ENCODE measurements at regions not wholly inside any gene's neighbourhood (a gene's known extent, or its start where the extent isn't known, plus 50 kb on each side); places are given as distances from the start of the nearest gene placed in this dataset.

DNA sequence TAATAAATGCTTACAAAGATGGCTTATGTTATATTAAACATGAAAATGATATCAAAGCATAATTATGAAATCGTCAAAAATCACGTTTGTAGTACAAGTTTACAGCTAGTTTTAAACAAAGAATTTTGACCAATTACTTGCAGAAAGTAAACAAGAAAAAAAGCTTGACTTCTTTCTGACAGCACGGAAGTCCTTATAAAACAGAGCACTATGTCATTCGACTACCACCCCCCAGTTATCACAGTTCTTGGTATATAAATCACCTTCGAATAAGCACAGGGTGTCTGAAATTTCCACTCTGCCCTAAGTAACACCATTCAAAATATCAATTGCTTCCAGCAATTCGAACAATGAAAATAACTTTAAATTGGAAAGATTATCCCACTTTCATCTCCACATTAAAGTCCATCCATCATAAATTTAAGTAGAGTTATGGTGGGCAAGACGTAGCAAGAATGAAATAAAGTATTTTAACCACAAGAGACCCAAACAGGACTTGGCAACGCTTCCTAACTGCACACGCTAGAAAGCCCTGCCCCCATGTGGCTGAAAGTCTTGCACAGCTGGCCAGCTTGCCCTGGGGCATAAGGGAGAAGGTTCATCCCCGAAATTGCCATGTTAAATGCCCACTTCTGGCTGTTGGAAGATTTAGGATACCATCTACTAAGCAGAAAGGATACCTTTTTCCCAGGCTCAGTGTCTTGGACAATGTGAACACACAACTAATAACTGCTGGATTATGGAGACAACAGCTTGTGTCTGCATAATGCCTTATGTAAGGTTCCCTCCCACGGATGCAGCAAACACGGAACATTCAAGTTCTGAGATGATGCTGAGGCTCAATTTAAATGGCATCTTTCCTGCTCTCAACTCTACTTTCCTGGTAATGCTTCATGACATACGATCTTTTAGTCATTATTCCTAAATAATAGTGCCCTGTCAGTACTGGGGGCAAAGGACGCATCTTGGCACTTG, 116.4 kb upstream of the TJP1 start:
- whole genome bisulfite sequencing, result 64% methylated on average over 14 of the region's 14 CpGs
- no peak overlapping the region for H3K4me3 ChIP-seq (ENCODE audit: low read depth, low read length)
- no peaks in the 10 kb centered on the region for H3K4me1 ChIP-seq (ENCODE audit: insufficient read depth)
- H3K36me3 ChIP-seq (ENCODE audit: insufficient read depth), result no peaks in the 10 kb centered on the region
- H3K27ac ChIP-seq (ENCODE audit: low read depth), result no peak overlapping the region
- DNase-seq (ENCODE audit: extremely low spot score), result no peak

DNA sequence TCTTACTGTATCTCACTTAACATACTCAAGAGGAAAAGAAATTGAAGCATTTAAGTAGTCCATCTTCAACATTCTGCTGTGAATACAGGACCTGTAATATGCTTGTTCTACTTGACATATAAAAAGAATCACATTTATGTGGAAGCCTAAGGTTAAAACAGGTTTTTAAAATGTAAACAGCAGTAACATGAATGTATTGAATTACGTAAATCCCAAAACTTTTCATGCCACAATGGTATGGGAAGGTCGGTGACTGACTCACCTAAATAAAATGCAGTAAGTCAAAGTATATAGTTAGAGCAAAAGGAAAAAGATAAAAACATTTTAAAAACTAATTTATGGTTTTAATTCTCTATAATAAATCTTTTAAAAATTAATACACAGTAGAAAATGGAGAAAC, 115.7 kb upstream of the TJP1 start:
- H3K27ac ChIP-seq (ENCODE audit: low read depth), result no peak overlapping the region
- WGBS, result 65% methylated on average over 2 of the region's 2 CpGs
- no peak overlapping the region for H3K4me3 ChIP-seq (ENCODE audit: low read depth, low read length)
- no peaks in the 10 kb centered on the region for H3K36me3 ChIP-seq (ENCODE audit: insufficient read depth)
- DNase-seq (ENCODE audit: extremely low spot score), result no peak
- H3K4me1 ChIP-seq (ENCODE audit: insufficient read depth), result no peaks in the 10 kb centered on the region

DNA sequence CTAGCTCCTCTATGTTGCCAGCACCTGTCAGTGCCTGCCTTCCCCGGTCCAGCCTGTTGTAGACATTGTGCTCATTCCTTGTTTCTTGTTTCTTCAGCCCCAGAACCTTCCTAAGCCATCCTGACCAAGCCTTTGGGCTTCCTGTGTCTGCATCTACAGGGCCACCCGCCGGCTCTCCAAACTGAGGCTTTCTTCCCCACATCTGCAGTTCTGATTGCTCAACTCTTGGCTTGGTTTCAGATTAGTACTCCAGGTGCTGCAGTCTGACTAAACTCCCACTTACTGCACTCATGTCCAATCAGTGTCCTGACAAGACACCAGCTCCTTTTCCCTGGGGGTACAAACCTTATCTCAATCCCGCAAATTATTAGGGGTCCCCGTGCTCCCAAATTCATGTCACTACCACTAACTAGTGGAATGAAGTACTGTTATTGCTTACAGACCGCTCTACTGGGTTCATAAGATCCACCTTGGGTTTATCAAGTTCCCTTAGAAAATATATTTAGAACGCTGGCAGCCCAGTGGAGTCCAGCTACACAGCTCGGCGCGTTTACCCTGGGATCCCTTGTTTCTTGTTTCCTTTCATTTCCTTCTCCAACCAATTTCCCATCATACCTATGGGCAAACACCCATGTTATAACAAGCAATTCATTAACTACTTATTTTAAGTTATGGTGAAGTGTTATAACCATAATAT, 114.2 kb upstream of the TJP1 start:
- no peak for DNase-seq (ENCODE audit: extremely low spot score)
- H3K27ac ChIP-seq (ENCODE audit: low read depth), result no peak overlapping the region
- no peaks in the 10 kb centered on the region for H3K36me3 ChIP-seq (ENCODE audit: insufficient read depth)
- H3K4me3 ChIP-seq (ENCODE audit: low read depth, low read length), result no peak overlapping the region
- H3K4me1 ChIP-seq (ENCODE audit: insufficient read depth), result no peaks in the 10 kb centered on the region
- 91% methylated on average over 10 of the region's 10 CpGs for WGBS

DNA sequence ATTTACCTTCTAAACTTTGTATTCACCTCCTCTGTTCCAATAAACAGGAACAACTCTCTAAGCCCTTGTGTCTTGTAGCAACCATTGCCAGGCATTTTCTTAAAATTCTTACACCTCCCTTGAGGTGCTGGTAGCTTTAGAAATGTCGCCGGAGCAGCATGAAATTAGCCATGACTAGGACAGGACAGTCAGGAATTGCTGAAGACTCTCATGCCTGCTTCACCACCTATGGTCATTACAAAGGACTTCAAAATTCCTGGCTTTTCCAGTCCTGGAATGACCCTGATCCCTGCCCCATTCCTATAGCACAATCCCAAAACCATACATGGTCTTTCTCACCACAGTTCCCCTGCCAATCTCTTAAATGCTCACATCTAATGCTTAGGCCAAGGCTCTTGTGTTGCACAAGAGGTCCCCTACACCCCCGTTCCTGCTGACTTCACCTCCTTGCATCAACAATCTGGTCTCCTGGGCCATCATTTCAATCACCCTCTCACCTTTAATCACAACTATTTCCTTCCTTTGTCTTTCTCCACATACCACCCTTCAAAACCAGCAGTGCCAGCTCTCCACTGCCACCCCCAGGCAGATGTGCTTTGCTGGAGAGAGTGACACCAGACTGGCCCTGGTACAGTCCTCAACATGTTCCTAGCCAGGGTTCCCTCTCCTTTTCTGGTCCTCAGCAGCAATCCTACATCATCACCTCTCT, 113.2 kb upstream of the TJP1 start:
- no peak overlapping the region for H3K27ac ChIP-seq (ENCODE audit: low read depth)
- H3K4me1 ChIP-seq (ENCODE audit: insufficient read depth), result no peaks in the 10 kb centered on the region
- no peaks in the 10 kb centered on the region for H3K36me3 ChIP-seq (ENCODE audit: insufficient read depth)
- H3K4me3 ChIP-seq (ENCODE audit: low read depth, low read length), result no peak overlapping the region
- 90% methylated on average over 3 of the region's 3 CpGs for WGBS
- DNase-seq (ENCODE audit: extremely low spot score), result no peak

DNA sequence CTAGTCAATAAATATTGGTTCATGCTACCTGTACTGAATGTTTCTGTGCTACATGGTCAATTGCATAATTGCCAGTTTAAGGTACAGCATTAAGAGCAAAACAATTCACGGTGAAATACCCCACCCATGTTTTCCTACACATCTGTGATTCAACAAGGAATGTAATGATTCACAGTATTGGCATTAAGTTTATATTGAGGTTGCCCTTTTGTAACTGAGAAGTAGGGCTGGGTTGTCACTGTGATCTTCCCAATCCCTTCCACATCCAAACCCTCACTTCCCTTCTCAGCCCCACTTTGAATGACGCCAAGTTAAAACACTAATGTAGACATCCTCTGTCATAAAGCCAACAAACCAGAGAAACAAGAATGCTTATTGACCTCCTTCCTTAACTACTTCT, 112.0 kb upstream of the TJP1 start:
- 77% methylated on average over 2 of the region's 2 CpGs for WGBS
- Histone ChIP-seq H3K4me3 (ENCODE audit: low read depth, low read length) (no peak overlapping the region), H3K36me3 (ENCODE audit: insufficient read depth) (no peaks in the 10 kb centered on the region), H3K4me1 (ENCODE audit: insufficient read depth) (no peaks in the 10 kb centered on the region), H3K27ac (ENCODE audit: low read depth) (no peak overlapping the region)
- DNase-seq (ENCODE audit: extremely low spot score), result no peak

DNA sequence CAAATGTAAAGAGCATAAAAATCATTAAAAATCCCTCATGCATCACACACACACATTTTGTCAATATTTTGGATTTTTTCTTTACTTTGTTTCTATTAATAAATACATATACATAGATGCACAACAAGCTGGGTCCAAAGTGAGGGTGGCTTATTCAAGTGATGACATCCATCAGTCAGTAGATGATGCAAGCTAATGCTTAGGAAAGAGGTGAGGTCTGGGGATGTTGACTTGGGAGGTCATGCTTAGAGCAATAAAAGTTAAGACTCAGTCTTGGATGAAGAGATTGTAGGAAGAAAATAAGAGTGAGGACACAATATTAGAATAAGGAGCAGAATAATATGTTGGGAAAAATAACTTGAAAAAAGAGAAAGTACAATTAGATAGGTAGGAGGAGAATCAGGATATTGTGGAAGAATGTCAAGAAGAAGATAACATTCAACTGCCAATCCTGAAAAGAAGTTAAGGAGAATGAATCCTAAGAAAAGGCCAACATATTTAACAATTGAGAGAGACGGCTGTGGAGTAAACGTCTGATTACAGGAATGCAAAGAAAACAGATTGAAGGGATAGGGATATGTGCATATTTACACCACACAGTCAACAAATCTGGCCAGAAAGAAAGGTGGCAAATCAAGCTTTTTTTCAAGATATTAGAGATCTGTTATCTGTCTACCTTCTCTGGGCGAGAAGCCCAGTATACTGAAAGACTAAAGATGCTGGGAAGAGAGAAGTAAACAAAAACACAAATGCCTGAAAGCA, 111.0 kb upstream of the TJP1 start:
- H3K4me1 ChIP-seq (ENCODE audit: insufficient read depth), result no peaks in the 10 kb centered on the region
- H3K4me3 ChIP-seq (ENCODE audit: low read depth, low read length), result no peak overlapping the region
- WGBS, result 63% methylated on average over 3 of the region's 3 CpGs
- H3K27ac ChIP-seq (ENCODE audit: low read depth), result no peak overlapping the region
- DNase-seq (ENCODE audit: extremely low spot score), result no peak
- H3K36me3 ChIP-seq (ENCODE audit: insufficient read depth), result no peaks in the 10 kb centered on the region

DNA sequence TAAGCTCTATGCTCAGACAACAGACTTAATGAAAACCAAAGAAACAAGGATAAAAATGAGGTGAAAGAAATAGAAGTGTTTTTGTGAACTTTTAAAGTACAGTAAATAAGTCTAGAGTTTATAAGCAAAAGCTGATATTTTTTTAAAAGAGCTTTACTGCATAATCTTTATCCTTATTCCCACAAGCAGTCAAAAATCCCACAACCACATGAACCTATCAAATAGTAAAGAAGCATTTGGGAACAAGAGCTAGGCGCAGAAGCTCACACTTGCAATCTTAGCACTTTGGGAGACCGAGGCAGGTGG, 103.8 kb upstream of the TJP1 start:
- no peaks in the 10 kb centered on the region for H3K4me1 ChIP-seq (ENCODE audit: insufficient read depth)
- H3K36me3 ChIP-seq (ENCODE audit: insufficient read depth), result no peaks in the 10 kb centered on the region
- H3K27ac ChIP-seq (ENCODE audit: low read depth), result no peak overlapping the region
- H3K4me3 ChIP-seq (ENCODE audit: low read depth, low read length), result no peak overlapping the region
- no peak for DNase-seq (ENCODE audit: extremely low spot score)
- WGBS, result 96% methylated on average over 2 of the region's 2 CpGs

DNA sequence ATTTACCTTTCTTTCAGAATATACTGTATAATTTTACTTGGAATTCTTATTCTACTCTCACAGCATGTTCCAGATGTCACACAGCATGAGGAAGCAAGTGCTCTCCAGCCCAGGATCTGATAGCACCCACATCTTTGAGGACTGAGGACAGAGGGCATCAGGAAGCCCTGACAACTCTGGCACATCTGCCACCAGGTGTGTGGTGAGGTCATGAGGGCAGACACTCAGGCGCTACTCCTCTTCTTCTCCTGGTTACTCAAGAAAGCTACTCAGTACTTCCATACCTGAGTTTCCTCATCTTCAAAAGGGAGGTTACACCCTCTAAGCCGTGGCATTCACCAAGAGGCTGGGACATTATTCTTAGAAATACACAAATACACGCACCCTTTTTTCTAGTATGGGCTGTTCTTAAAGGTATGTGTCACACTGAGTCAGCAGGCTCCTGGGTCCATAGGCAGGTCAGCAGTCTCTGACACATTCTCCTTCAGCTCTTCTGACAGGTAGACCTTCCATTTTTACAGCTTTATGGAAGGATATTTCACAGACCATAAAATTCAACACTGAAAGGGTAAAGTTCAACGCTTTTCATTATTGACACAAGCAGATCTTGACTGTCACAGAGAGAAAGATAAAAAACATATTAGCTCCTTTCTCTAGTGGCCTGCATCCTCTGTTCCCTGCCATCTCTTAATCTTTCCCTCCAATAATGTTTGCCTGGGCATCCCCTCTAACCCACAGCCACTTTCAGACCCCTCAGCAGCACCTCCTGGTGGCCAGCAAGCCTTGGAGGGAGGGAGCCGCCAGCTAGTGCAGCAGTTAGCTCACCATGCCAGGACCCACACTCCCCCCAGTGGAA, 103.2 kb upstream of the TJP1 start:
- no peak for DNase-seq (ENCODE audit: extremely low spot score)
- Histone ChIP-seq H3K4me1 (ENCODE audit: insufficient read depth) (no peaks in the 10 kb centered on the region), H3K4me3 (ENCODE audit: low read depth, low read length) (no peak overlapping the region), H3K36me3 (ENCODE audit: insufficient read depth) (no peaks in the 10 kb centered on the region), H3K27ac (ENCODE audit: low read depth) (no peak overlapping the region)
- WGBS, result 67% methylated on average over 5 of the region's 5 CpGs

DNA sequence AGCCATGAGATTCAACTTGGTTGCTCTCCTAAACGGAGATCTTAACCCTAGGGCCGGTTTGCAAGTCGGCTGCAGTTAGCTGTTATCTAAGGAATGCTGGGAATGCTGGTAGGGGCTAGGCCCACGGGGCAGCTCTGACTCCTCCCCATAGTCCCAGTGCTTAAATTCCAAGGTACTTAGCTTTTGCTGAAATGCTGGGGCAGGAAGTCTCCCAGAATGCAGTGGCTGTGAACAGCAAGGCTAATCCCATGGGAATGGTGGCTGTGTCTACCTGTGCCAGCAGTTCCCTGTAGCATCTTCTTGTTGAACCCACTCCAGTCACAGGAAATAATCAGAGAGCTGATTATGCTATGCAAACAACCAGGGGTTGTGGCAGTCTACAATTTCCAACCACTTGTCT, 102.5 kb upstream of the TJP1 start:
- DNase-seq (ENCODE audit: extremely low spot score), result no peak
- Histone ChIP-seq H3K4me1 (ENCODE audit: insufficient read depth) (no peaks in the 10 kb centered on the region), H3K4me3 (ENCODE audit: low read depth, low read length) (no peak overlapping the region), H3K27ac (ENCODE audit: low read depth) (no peak overlapping the region), H3K36me3 (ENCODE audit: insufficient read depth) (no peaks in the 10 kb centered on the region)
- WGBS, result 14% methylated on average over 4 of the region's 4 CpGs

DNA sequence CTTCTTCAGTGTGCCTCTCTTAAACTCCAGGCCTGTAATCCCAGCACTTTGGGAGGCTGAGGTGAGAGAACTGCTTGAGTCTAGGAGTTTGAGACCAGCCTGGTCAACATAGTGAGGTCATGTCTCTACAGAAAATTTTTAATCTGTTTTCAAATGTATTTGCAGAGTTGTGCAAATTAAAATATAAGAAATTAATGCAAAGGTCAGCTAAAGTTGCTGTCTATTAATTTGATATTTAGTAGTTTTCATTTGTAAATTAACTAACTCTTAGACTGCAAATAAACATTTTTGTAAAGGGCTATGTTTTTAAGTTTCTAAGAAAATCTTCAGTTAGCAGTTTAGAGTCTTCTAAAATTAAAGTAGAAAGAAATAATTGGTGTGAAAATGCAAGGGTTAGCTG, 99.9 kb upstream of the TJP1 start:
- DNase-seq (ENCODE audit: extremely low spot score), result no peak
- H3K36me3 ChIP-seq (ENCODE audit: insufficient read depth), result no peaks in the 10 kb centered on the region
- no peak overlapping the region for H3K27ac ChIP-seq (ENCODE audit: low read depth)
- H3K4me3 ChIP-seq (ENCODE audit: low read depth, low read length), result no peak overlapping the region
- no peaks in the 10 kb centered on the region for H3K4me1 ChIP-seq (ENCODE audit: insufficient read depth)

DNA sequence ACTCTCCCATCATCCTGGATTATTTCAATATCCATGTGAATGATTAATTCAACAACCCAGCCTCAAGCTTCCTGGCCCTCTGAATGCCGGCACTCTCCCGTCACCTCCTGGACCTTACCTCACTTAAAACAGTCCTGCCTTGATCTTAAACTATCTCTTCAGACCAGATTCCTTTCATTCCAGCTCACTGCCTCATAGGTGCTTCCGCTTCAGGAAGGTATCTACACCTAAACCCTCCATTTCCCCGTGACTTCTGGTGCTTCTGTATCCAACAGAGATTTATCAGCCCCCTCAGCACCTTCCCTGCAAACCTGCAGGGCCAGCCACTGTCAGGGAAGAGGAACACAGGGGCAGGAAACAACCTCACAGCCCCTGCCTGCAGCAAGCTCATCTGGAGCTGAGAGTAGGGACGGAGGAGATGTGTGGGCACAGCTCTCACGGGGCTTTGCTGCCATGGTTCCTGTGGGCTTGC, 98.9 kb upstream of the TJP1 start:
- no peaks in the 10 kb centered on the region for H3K36me3 ChIP-seq (ENCODE audit: insufficient read depth)
- no peak for DNase-seq (ENCODE audit: extremely low spot score)
- no peak overlapping the region for H3K27ac ChIP-seq (ENCODE audit: low read depth)
- no peaks in the 10 kb centered on the region for H3K4me1 ChIP-seq (ENCODE audit: insufficient read depth)
- no peak overlapping the region for H3K4me3 ChIP-seq (ENCODE audit: low read depth, low read length)
- 78% methylated on average over 6 of the region's 6 CpGs for WGBS

DNA sequence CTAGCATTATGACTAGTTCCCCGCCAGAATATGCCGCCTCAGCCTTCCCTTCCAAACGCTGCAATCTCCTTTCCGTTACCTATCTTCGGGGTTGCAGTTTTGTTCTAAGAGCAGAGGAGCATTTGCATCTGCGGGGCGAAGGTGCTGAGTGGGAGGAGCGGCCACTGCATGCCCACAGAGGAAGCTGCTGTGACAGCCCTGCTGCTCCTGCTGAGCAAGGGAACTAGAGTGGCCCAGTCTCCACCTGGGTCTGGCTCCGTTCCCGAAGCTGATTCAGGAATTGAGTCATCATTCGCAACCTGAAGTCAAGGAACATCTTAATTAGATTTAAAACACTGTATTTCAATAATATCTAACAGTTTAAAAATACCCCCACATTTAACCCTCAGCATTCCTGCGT, 98.2 kb upstream of the TJP1 start:
- H3K27ac ChIP-seq (ENCODE audit: low read depth), result no peak overlapping the region
- H3K4me1 ChIP-seq (ENCODE audit: insufficient read depth), result no peaks in the 10 kb centered on the region
- WGBS, result 79% methylated on average over 12 of the region's 12 CpGs
- DNase-seq (ENCODE audit: extremely low spot score), result no peak
- H3K4me3 ChIP-seq (ENCODE audit: low read depth, low read length), result no peak overlapping the region
- H3K36me3 ChIP-seq (ENCODE audit: insufficient read depth), result no peaks in the 10 kb centered on the region

Data from urinary bladder (tissue), 3 donors.